Upper lobe of left lung (tissue), 6 donors: ENCODE measurements at regions not wholly inside any gene's neighbourhood (a gene's known extent, or its start where the extent isn't known, plus 50 kb on each side); places are given as distances from the start of the nearest gene placed in this dataset.
A peak's percentile ranks its signal among the peaks of the same experiment; 100 is the strongest.

Experiments
- ATAC-seq, 2 donors: fragments of 200-7000 bp; cut with Tn5 transposase; one replicate each; pipeline ENCODE4 v1.9.1; 2022; ENCODE audit warnings: mild to moderate bottlenecking in 2 of 2, moderate library complexity in 2 of 2; ENCODE audit not compliant: low FRiP score in 2 of 2
- DNase-seq, 2 donors: peaks; one replicate each; pipeline ENCODE4 v3.0.0-alpha.2; 2019 to 2020
- H3K27ac ChIP-seq, 4 donors: fragments of 200-600 bp; sonication (generic); one replicate each; pipeline ENCODE4 v1.5.1; 2016 to 2019
- H3K27me3 ChIP-seq, 4 donors: fragments of 200-600 bp; sonication (generic); one replicate each; pipeline ENCODE4 v1.5.1; 2017 to 2019
- H3K36me3 ChIP-seq, 4 donors: fragments of 200-600 bp; sonication (generic); one replicate each; pipeline ENCODE4 v1.5.1; 2016 to 2019
- H3K4me1 ChIP-seq, 4 donors: fragments of 200-600 bp; sonication (generic); one replicate each; pipeline ENCODE4 v1.5.1; 2018 to 2019
- H3K4me3 ChIP-seq, 4 donors: fragments of 200-600 bp; sonication (generic); one replicate each; pipeline ENCODE4 v1.5.1; 2017 to 2019; ENCODE audit warnings: mild to moderate bottlenecking in 2 of 4, moderate library complexity in 1 of 4
- H3K9me3 ChIP-seq, 4 donors: fragments of 200-600 bp; sonication (generic); one replicate each; pipeline ENCODE4 v1.5.1; 2018 to 2019
- CTCF ChIP-seq, 6 experiments: fragments of 450-650 bp in 4 of 6; fragments of 200-600 bp in 2 of 6; sonication (generic) in 2 of 6; IDR thresholded peaks; one replicate each; pipeline ENCODE4 v1.5.1; 2016 to 2019; ENCODE audit warnings: antibody characterized with exemption in 6 of 6
- EP300 ChIP-seq, 4 donors: sonication (generic); formaldehyde crosslinking; IDR thresholded peaks; one replicate each; pipeline ENCODE4 v1.5.1; 2017; ENCODE audit warnings: antibody characterized with exemption in 4 of 4, control low read depth in 2 of 4
- POLR2A ChIP-seq, 4 donors: fragments of 450-650 bp; IDR thresholded peaks; one replicate each; pipeline ENCODE4 v1.5.1; 2016 to 2017; ENCODE audit warnings: antibody characterized with exemption in 4 of 4, mild to moderate bottlenecking in 2 of 4
- POLR2AphosphoS5 ChIP-seq, 2 donors: sonication (generic); formaldehyde crosslinking; IDR thresholded peaks; one replicate each; pipeline ENCODE4 v1.5.1; 2017; ENCODE audit warnings: antibody characterized with exemption in 2 of 2
- WGBS, 2 donors: methylation state at CpG; one replicate each; pipeline ENCODE4 v1.1.5; 2017 to 2018; 5-methylcytosine and 5-hydroxymethylcytosine counted together
- donor health status: DM: no; HTN: no; CAD: no; lungs with moderate emphysema.
- donor health status: DM: no; HTN: yes; CAD: no; lungs with severe emphysema.

- Histone ChIP-seq H3K4me1 (no peaks in the 10 kb centered on the region), H3K27me3 (no peaks in the 10 kb centered on the region), H3K9me3 (peaks cover 0 to 4% (median 0%) of the 10 kb centered on the region in 4 donors), H3K4me3 (no peak overlapping the region), H3K27ac (no peak overlapping the region), H3K36me3 (no peaks in the 10 kb centered on the region)
- TF ChIP-seq POLR2A (IDR thresholded peaks at IDR 0.05) (no peak), CTCF (IDR thresholded peaks at IDR 0.05) (peak in 5 of 6 experiments; percentile 54 to 81 (median 57))
- ATAC-seq, result no peak
- 75 to 77% methylated on average over 5 of the region's 5 CpGs for WGBS, 2 donors
- DNase-seq, result no peak
These were observed 339.7 kb upstream of the SLC14A2 start for GRCh38 chr18:45275367-45276113.

GRCh38 chr18:45276878-45277277 lies 338.4 kb upstream of the SLC14A2 start:
- DNase-seq, result no peak
- WGBS, 2 donors, result 91 to 95% methylated on average over 3 of the region's 3 CpGs
- no peaks in the 10 kb centered on the region for H3K4me1 ChIP-seq
- ATAC-seq, result no peak
- peaks cover 0 to 4% (median 0%) of the 10 kb centered on the region in 4 donors for H3K9me3 ChIP-seq
- H3K27me3 ChIP-seq, result no peaks in the 10 kb centered on the region
- H3K27ac ChIP-seq, result no peak overlapping the region
- TF ChIP-seq EP300 (IDR thresholded peaks at IDR 0.05), result no peak
- TF ChIP-seq POLR2A (IDR thresholded peaks at IDR 0.05), result no peak
- no peak for TF ChIP-seq CTCF (IDR thresholded peaks at IDR 0.05)
- no peak for TF ChIP-seq POLR2AphosphoS5 (IDR thresholded peaks at IDR 0.05)
- no peak overlapping the region for H3K4me3 ChIP-seq
- H3K36me3 ChIP-seq, result no peaks in the 10 kb centered on the region

DNA sequence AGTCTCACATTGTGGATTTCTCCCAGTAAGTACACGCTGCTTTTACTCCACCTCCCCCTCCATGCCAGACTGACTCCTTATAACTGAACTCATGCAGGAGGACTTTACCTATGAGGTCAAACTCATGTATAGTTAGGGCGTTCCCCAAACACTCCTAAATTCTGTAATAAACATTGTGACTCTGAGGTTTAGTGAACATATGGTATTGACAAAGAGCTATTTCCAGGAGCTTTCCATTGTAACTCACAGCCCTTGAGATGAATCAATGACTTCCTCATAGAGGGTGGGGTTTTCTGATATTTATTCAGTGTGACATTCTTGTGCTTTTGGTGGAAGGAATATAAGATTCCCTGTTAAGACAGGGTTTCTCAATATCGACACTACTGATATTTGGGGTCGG lies 337.4 kb upstream of the SLC14A2 start:
- Histone ChIP-seq H3K4me3 (no peak overlapping the region), H3K27me3 (no peaks in the 10 kb centered on the region), H3K27ac (no peak overlapping the region), H3K36me3 (no peaks in the 10 kb centered on the region), H3K4me1 (no peaks in the 10 kb centered on the region), H3K9me3 (peaks cover 0 to 4% (median 0%) of the 10 kb centered on the region in 4 donors)
- DNase-seq, result no peak
- 86 to 94% methylated on average over 4 of the region's 4 CpGs for WGBS, 2 donors
- no peak for TF ChIP-seq CTCF (IDR thresholded peaks at IDR 0.05)
- no peak for TF ChIP-seq POLR2AphosphoS5 (IDR thresholded peaks at IDR 0.05)
- no peak for TF ChIP-seq POLR2A (IDR thresholded peaks at IDR 0.05)
- TF ChIP-seq EP300 (IDR thresholded peaks at IDR 0.05), result no peak
- no peak for ATAC-seq

GRCh38 chr18:45280481-45281276 lies 334.6 kb upstream of the SLC14A2 start:
- WGBS, 2 donors, result 71 to 72% methylated on average over 9 to 10 of the region's 10 CpGs

More at GRCh38 chr18:45280481-45281276, 334.6 kb upstream of the SLC14A2 start:
- Histone ChIP-seq H3K27ac (no peak overlapping the region), H3K4me1 (no peaks in the 10 kb centered on the region), H3K9me3 (no peaks in the 10 kb centered on the region), H3K27me3 (no peaks in the 10 kb centered on the region), H3K4me3 (no peak overlapping the region), H3K36me3 (no peaks in the 10 kb centered on the region)
- DNase-seq, result no peak
- TF ChIP-seq POLR2AphosphoS5 (IDR thresholded peaks at IDR 0.05), result no peak
- TF ChIP-seq CTCF (IDR thresholded peaks at IDR 0.05), result no peak
- no peak for TF ChIP-seq POLR2A (IDR thresholded peaks at IDR 0.05)
- no peak for TF ChIP-seq EP300 (IDR thresholded peaks at IDR 0.05)
- ATAC-seq, result no peak
